ENCODE measurements at regions not wholly inside any gene's neighbourhood (a gene's known extent, or its start where the extent isn't known, plus 50 kb on each side); places are given as distances from the start of the nearest gene placed in this dataset.
"Not testable (repeated sequence)": the region's sequence is repeated elsewhere in the genome, so short reads cannot be mapped to it uniquely, and the experiment has no call there.

DNA sequence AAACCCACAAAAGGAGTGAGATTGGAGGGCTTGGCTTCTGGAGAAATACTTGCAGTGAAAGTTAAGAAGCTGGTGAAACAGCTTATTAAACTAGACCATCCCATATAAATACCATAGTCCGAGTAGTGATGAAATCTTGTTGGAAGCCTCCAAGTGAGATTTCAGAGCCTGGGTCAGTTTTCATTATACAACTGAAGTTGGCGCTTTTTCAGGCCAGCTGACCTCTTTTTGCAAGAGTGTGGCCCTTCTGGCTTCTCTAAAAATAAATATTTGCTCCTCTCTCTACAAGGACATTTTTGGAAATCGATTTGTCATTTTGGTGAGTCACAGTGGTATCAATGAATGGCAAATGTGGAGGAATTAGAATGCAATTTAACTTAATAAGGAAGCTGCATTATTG is 51.2 kb upstream of the THRB start:
- no peak for DNase-seq

DNA sequence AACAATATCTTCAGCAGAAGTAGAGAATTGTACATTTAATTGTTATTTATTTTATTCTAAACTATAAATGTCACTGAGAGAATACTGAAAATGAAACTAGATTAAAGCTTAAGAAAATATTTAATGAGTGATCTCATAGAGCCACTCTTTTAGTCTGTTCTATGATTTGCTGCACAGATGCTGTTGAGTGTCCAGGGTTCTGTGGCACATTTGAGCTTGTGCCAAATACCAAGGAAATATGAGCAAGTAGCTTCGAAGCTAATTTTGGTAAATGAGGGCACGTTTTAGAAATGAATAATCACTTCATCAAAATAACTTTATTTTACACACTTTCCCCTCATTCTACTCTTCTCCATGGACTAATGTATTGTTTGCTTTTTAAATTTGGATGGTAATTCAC is 53.6 kb upstream of the THRB start:
- DNase-seq, result no peak

DNA sequence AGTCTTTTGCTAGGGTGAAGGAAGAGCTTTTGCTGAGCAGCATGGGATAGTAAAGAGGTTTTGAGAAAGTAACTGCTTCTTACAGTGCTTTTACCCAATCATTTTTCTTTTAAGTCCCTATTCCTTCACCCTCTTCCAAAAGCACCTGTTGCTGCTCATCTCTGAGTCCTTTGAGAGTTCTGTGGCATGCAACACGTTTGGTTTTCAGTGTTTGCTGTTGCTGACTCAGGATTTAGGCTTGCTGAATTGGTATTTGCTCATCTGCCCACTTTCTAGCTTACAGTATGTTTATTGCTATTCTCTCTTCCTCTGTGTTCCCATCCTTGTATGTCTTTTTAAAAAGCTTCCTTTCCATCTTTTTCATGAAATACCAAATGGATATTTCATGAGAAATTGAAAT is 55.9 kb upstream of the THRB start:
- DNase-seq, result no peak

DNA sequence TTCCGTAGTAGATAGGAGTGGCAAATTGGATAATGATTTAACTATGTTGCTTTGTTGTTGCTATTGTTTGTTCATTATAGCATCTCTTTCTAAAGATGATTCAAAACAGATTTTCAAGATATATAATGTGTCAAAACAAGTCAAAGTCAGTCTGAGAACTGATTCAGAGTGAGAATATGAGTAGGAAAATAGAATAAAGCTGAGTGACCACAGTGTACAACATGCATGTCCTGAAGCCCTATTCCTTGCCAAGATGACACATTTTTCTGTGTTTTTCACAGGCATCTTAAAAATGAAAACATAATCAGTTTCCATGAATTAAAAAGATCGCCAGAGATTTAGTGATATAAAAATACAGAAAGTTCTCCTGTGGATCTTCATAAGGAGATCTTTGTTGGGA is 57.0 kb upstream of the THRB start:
- DNase-seq, result no peak

DNA sequence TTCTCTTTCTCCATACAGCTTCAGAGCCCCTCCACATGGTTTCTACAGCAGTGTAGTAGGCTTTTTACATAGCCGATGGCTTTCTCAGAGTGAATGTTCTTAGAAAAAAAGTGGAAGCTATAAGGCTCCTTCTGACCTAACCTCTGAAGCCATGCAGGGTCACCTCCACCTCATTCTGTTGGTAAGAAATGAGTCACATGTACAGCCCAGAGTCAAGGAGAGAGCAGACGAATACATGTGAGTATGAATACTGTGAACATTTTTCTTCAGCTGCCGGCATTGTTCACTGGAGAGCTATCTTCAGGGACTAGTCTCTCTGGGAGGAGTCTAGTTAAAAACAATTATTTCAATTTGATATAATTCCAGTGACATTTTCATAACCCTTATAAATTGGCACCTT is 68.2 kb upstream of the THRB start:
- DNase-seq, result no peak

DNA sequence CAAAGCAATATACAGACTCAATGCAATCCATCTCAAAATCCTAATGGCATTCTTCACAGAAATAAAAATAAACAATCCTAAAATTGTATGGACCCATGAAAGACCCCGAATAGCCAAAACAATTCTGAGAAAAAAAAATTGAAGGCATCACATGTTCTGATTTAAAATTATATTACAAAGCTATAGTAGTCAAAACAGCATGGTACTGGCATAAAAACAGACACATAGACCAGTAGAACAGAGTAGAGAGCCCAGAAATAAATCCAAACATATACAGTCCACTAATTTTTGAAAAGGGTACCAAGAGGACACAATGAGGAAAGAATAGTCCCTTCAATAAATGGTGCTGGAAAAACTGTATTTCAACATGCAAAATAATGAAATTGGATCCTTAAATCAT is 70.4 kb upstream of the THRB start:
- DNase-seq, result no peak

DNA sequence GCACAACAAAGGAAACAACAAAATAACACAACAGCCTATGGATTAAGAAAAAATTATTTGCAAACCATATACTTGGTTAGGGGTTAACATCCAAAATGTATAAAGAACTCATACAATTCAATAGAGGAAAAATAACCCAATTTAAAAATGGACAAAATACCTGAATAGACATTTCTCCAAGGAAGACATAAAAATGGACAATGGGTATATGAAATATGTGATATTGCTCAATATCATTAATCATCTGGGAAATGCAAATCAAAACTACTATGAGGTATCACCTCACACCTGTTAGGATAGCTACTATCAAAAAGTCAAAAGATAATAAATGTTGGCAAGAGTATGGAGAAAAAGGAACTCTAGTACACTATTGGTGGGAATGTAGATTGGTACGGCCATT is 71.0 kb upstream of the THRB start:
- no peak for DNase-seq

DNA sequence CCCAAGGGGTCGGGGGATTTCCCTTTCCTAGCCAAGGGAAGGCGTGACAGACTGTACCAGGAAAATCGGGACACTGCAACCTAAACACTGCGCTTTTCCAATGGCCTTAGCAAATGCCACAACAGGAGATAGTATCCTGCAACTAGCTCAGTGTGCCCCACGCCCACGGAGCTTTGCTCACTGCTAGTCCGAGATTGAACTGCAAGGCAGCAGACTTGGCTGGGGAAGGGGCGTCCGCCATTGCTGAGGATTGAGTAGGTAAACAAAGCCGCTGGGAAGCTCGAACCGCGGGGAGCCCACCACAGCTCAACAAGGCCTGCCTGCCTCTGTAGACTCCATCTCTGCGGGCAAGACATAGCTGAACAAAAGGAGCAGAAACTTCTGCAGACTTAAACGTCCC is 72.3 kb upstream of the THRB start:
- DNase-seq, result no peak

DNA sequence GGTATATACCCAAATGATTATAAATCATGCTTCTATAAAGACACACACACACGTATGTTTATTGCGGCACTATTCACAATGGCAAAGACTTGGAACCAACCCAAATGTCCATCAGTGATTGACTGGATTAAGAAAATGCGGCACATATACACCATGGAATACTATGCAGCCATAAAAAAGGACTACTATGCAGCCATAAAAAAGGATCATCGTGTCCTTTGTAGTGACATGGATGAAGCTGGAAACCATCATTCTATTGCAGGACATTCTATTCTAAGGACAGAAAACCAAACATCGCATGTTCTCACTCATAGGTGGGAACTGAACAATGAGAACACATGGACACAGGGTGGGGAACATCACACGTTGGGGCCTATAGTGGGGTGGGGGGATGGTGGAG is 77.8 kb upstream of the THRB start:
- not testable (repeated sequence) for DNase-seq

DNA sequence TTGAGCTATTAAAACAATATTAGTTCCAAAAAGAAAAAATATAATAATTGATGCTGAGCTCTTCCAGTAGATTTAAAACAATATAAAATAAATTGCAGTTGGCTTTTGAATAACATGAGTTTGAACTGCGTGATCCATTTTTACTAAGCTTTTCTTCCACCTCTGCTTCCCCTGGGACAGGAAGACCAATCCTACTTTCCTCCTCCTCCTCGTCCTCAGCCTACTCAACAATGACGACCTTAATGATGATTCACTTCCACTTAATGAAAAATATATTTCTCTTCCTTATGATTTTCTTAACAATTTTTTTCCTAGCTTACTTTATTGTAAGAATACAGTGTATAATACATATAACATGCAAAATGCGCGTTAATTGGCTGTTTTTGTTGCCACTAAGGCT is 78.9 kb upstream of the THRB start:
- no peak for DNase-seq

DNA sequence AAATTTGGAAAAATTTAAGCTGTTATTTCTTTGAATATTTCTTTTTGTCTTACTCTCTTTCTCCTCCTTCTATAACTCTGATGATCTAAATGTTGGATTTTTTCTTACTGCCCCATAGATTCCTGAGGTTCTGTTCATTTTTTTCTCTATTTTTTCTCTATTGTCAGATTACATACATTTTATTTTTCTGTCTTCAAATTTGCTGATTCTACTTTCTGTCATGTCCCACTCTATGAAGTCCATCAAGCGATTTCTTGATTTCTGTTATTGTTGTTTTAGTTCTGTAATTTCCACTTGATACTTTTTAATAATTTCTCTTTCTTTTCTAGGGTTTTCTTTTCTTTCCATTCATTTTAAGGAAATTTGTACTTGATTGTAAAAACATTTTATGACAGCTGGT is 83.7 kb upstream of the THRB start:
- DNase-seq, result no peak

DNA sequence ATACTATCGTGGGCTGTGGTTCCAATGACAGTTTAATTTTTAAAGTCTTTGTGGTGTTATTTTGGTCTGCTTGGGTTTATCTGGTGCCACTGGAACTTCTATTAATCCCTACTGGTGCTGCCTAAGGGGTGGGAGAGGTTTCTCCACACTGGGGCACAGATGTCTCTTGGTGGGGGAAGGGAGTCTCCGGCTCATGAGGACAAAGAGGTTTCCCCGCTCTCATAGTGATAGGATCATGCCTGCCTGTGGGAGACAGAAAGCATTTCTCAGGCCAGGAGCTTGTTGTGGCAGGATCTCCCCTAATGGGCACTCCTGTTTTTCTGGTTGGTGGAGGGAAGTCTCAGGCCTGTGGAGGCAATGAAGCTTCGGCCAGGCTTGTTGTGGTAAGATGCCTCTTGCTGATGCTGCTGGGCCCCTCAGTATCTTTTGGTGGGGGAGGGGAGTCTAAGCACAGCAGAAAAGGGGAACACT is 84.3 kb upstream of the THRB start:
- no peak for DNase-seq

DNA sequence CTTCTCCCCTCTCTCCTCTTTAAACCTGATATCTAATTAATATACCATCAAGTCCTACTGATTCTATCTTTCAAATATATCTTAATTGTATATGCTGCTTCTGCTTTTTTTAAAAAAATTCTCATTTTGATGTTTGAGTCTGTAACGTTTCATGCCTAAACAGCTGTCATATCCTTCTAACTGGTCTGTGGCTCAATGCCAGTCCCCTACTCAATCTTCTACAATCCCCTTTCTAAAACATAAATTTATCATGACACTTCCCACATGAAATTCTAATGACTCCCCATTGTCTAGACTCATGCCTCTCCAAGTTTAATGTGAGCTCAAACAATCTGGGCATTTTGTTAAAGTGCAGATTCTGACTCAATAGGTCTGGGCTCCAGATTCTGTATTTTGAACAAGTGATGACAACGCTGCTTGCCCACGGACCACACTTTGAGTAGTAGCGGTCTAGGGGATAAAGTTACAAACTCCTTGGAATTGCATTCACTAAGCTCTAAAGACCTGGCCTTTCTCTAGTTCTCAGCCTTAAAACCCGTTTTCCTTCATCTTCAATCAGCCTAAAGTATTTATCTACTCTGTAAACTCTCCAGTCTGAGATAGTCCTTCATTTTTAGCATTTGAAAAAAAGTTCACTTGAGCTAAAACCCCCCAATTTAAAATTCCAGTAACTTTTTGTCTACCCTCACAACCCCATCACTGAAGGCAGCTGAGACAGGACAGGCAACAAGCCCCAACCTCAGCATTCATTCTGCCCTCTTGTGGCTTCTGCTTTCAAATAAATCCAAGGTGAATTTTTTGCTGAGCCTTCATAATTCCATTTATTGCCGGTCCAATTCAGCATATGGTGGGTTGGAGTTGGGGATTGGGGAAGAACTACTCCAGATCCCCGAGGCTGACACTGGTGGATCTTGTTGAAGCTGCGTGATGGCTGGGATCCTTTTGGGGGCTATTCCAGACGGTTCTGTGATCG is 88.1 kb upstream of the THRB start:
- DNase-seq, result no peak

DNA sequence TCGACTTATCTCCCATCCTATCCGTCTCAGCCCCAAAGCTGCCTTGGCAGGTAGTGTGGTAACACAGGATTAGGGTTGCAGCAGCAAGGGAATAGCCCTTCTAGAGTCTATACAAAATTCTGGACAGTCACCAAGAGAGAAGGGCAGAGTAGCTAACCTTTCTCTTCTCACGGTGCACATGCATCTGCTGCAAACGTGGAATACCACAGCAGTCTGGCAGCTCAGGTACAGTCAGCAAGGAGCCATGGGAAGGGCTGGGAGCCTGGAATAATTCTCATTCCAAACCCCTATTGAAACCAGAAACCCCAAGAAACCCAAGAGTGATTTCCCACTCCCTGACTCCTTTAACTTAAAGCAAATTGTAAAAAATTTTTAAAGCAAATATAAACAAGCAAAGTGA is 92.3 kb upstream of the THRB start:
- DNase-seq, result no peak

DNA sequence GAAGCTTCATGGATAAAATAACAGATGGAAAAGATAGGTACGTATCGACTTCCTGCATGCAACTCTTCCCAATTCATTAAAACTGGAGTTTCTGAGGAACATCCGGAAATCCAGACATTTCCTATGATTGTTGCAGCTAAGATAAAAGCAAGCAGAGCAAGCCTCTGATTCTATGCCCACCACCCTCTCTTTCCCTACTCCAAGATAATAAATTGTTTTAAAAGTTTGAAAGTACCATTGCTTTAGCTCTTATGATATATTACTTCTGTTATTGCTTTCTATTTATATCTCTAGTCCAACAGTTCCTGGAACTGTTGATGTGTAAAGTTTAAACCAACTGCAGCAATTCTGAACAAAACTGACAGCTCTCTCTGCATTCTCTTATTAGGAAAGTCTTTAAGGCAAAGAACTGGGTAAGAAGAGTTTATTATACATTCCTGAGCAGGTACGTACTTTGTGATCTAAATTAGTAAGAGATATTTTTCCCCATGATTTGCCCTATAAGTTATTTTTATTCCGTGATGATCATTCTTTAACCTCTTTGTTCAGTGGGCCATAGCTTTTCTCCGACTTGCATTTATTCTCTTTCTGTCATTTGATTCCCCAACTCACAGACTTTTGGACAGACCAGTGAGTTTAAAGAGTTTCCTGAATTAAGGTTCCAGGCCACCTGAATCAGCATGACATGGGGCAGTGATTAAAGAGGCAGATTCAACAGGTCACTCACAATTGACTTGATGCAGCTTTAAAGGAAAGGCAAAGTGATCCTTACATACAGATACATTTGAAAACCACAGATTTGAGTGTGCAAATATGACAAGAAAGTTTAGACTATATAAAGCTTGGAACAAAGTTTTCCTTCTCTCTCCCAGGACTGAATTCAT is 94.2 kb upstream of the THRB start:
- no peak for DNase-seq

DNA sequence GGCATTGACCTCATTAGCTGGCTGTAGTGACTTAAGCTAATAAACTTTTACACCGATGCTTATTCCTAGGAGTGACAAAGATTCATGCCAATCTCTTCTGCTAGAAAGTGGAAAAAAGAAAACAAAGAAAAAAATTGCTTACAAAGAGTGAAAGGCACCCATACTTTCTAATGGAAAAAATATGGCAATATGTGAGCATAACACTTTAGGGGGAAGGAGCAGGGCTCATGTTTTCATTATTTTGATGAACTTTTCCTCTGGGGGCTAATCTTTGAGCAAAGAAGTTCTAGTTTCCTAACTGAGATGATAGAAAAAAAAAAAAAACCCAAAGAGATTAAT is 94.8 kb upstream of the THRB start:
- no peak for DNase-seq

DNA sequence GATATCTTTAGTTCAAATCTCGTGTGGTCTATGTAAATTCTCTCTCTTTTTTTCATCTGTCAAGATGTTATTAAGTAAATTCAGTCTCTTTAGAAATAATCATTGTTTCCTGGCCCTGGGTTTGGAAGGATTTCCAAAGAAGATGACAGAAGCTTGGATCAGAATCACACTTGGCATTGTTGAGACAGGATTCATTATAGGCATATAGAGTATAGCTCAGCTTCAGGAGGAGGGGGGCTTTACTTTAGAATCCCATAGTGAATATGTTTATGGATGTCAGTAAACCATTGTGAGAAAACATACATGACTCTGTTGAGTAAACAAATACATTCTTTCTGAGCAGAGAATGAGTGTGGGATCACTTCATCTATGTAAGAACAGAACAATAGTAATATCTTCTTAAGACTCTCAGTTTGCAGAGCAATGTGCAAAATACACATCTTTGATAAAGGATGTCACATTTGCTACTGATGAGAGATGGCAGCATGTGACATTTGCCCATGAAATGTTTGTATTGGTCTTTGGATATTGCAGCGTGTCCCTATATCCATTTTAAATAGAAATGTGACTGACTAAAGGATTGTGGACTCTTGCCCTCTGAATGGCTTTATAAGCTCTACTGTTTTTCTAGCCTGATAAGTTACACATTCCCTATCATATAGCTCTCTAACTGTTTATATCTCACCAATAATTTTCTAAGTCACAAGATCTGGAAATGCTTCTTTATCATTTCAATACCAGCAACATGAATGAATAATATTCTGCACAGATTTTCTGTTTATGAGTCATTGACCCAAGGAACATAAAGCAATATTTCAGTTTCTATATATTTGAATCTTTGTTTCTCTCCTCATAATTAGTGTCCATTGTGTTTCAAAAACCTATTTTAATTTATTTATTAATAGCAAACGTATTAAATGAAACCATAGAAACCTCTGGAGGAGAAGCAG is 95.6 kb upstream of the THRB start:
- DNase-seq, result no peak

DNA sequence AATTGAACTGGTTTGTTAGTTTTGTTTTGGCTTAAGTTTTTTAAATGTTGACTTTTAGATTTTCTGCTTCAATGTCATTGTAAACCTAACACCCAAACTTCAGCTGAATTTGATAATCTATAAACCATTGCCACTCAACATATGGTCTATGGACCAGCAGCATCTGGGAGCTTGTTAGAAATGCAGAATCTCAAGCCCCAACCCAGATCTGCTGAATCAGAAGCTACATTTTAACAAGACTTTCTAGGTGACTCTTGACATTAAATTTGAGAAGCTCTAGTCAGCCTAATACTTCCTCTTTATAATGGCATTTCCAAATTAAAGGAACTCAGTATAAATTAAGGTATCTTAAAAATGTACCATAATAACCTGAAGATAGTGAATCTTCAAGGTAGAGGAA is 96.5 kb upstream of the THRB start:
- DNase-seq, result no peak

DNA sequence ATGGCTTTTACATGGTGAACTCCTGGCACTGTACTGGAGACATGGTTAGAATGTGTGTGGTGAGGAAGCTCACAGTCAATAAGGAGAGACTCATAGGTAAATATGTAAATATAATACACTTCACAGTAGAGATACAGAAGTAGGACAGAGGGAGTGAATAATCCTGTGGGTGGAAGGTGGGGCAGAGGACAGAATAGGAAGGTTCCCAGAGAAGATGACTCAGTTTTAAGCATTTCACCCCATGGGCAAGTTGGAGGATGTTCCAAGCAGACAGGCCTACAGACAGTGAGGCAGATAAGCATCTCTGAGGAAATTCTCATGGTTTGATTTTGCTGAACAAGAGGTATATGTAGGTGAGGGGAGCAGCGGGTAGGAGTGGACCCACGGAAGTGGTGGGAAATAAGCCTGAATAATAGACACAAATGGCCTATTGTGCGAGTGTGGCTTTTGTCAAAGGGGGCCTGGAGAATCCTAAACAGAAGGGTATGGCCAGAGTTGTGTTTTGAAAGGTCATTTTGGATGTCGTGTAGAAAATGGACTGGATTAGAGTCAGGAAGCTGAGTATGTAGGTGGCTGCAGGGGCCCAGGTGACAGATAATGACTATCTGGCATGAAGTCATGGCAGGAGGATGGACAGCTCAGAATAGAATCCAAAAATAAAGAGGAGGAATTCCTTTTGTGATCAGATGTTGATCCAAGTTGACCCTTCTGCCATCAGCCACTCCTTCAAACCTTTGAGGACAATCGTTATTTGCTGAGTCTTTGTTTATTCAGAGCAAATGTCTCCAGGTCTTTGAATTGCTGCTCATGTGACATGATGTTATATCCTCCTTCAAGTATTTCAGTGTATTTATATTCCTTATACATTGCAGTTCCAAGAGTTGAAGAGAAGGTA is 97.3 kb upstream of the THRB start:
- DNase-seq, result no peak

DNA sequence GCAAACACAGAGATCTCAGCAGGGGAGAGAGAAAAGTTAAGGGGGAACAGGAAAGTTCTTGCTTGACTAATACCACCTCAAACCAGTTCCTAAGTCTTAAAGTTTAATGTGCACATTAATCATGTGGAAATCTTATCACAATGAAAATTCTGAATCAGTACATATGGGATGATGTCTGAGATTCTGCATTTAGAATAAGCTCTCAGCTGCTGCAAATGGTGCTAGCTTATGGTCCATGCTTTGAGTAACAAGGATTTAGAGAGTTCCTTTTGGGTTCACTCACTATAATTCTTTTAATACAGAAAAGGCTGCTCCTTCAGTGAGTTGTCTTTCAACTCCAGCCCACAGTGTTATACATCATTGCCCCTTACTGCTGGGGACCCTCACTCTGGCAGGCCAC is 99.5 kb upstream of the THRB start:
- no peak for DNase-seq

DNA sequence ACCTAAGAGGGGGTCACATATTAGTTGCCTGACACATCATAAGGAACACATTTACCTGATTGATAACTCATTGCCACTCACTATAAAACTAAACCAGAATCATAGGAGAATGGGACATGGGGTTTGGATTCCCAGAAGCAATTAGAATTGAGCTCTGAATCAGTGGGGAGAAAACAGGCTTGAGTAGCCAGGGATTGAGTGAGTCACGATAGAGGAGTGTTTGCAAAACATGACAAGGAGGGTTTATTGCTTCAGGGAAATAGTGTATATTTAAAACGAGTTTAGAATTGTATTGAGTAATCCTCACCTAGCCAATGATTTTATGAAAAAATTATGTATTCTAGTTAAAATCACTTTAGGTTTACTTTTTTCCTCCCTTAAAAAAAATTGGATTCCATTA is 101.1 kb upstream of the THRB start:
- no peak for DNase-seq

DNA sequence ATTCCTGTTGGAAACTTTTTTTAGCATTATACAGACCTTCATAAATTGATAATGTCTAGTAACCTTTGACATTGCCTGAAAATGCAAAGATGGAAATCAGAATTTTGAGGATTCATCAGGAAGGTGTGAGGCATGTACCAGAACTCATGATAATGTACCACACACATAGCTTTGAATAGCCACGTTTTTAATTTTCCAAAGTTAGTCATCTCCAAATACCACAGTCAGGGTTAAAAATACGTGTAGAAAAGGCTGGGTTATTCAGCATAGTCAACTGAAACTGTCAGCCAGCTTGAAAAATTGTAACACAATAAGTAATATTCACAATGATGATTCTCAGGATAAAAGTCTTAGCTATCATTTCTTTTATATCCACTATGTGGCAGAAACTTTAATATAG is 102.0 kb upstream of the THRB start:
- no peak for DNase-seq
